OCI-LY7 (cell line): ENCODE measurements at regions not wholly inside any gene's neighbourhood (a gene's known extent, or its start where the extent isn't known, plus 50 kb on each side); places are given as distances from the start of the nearest gene placed in this dataset.

Source experiments
- BruUV-seq: library from RNA; stranded (reverse); fragments of 400-500 nt; replicated peaks from 2 replicates; lab custom pipeline; 2021; lab: Mats Ljungman, UMichigan
- CTCF ChIA-PET: fragments of 300-600 bp; sonication (Branson Sonifier 250); formaldehyde crosslinking; loops from one replicate; lab custom pipeline; 2022; ENCODE audit warnings: antibody characterized with exemption; ENCODE audit not compliant: unreplicated experiment; lab: Charles Lee
- POLR2A ChIA-PET: fragments of 300-600 bp; sonication (Branson Sonifier 250); formaldehyde crosslinking; loops from one replicate; lab custom pipeline; 2022; ENCODE audit warnings: antibody characterized with exemption; lab: Charles Lee
- DNase-seq: peaks from one replicate; pipeline ENCODE4 v3.0.0-alpha.2; 2015; ENCODE audit warnings: low spot score
- H2AFZ ChIP-seq: fragments of 200-600 bp; sonication (generic), shearing (Covaris generic); 2 replicates; pipeline ENCODE4 v1.6.1; 2014; ENCODE audit warnings: mild to moderate bottlenecking, antibody characterized with exemption, low read length, moderate library complexity
- H3K27ac ChIP-seq: fragments of 200-600 bp; sonication (generic); 2 replicates; pipeline ENCODE4 v1.5.1; 2014; ENCODE audit warnings: mixed run types, low read depth, mild to moderate bottlenecking, moderate library complexity, low read length, inconsistent platforms; ENCODE audit not compliant: poor library complexity, severe bottlenecking
- H3K36me3 ChIP-seq: fragments of 200-600 bp; sonication (generic); 2 replicates; pipeline ENCODE4 v1.6.1; 2014; ENCODE audit warnings: mild to moderate bottlenecking, antibody characterized with exemption, low read length, moderate library complexity, mixed read lengths; ENCODE audit not compliant: insufficient read depth
- H3K4me1 ChIP-seq: fragments of 200-600 bp; sonication (generic); 2 replicates; pipeline ENCODE4 v1.5.1; 2014; ENCODE audit warnings: mild to moderate bottlenecking, low read length; ENCODE audit not compliant: insufficient read depth, poor library complexity, severe bottlenecking
- H3K4me2 ChIP-seq: fragments of 200-600 bp; sonication (generic); 2 replicates; pipeline ENCODE4 v1.6.1; 2014; ENCODE audit warnings: mild to moderate bottlenecking, low read length
- H3K4me3 ChIP-seq: fragments of 200-600 bp; sonication (generic); 2 replicates; pipeline ENCODE4 v1.5.1; 2014; ENCODE audit warnings: mild to moderate bottlenecking, low read depth, low read length; ENCODE audit not compliant: poor library complexity, severe bottlenecking
- H3K79me2 ChIP-seq: fragments of 200-600 bp; sonication (generic); 2 replicates; pipeline ENCODE4 v1.6.1; 2016; ENCODE audit warnings: low read depth, mild to moderate bottlenecking, low read length, moderate library complexity, mixed read lengths; ENCODE audit not compliant: insufficient read depth
- H3K9me2 ChIP-seq: fragments of 200-600 bp; sonication (generic); 2 replicates; pipeline ENCODE4 v1.6.1; 2016; ENCODE audit warnings: mild to moderate bottlenecking, low read length, mixed read lengths; ENCODE audit not compliant: insufficient read depth
- H3K9me3 ChIP-seq: fragments of 200-600 bp; sonication (generic); 2 replicates; pipeline ENCODE4 v1.6.1; 2014; ENCODE audit warnings: mild to moderate bottlenecking, mixed run types, low read length, mixed read lengths
- H4K20me1 ChIP-seq: fragments of 200-600 bp; sonication (generic); 2 replicates; pipeline ENCODE4 v1.6.1; 2014; ENCODE audit warnings: mild to moderate bottlenecking, antibody characterized with exemption, low read length, moderate library complexity, mixed read lengths; ENCODE audit not compliant: insufficient read depth
- CTCF ChIP-seq: fragments of 200-600 bp; sonication (generic); conservative IDR thresholded peaks from 2 replicates; pipeline ENCODE4 v1.5.1; 2014; ENCODE audit warnings: mild to moderate bottlenecking, antibody characterized with exemption, low read length, moderate library complexity, mixed read lengths
- EZH2phosphoT487 ChIP-seq: fragments of 200-600 bp; sonication (generic); IDR thresholded peaks from 2 replicates; pipeline ENCODE4 v1.6.1; 2018; ENCODE audit warnings: low read depth, borderline replicate concordance, mild to moderate bottlenecking, mixed run types, antibody characterized with exemption, low read length, moderate library complexity, mixed read lengths
- intact Hi-C: fragments of 100-400 bp; cut with micrococcal nuclease; formaldehyde crosslinking; loops from one replicate; pipeline ENCODE4 v1.10.0; 2022; ENCODE audit not compliant: unreplicated experiment

DNA sequence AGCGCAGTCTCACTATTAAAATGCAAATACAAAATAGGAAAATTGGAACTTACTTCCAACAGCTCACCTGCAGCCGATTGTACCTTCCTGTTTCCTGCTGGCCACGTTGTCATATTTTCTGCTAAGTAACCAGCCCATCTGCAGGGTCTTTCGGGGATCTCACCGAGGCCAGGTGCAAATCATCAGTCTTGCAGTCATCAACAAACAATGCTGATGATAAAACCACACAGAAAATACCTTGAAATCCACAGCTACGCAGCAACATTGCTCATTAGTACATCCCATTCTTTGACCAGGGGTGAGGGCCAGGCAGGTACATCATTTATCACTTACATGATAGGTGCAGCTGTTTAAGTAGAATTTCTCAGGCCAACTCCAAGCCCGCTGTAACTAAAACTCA, 406.9 kb downstream of the TMEM121 start:
- DNase-seq = no peak
- H3K79me2 ChIP-seq = no peaks in the 10 kb centered on the region
- ChIA-PET CTCF (no interaction called here), POLR2A (no interaction called here)
- no peaks in the 10 kb centered on the region for H4K20me1 ChIP-seq
- H2AFZ ChIP-seq = no peak overlapping the region
- no peaks in the 10 kb centered on the region for H3K9me2 ChIP-seq
- H3K9me3 ChIP-seq = no peaks in the 10 kb centered on the region
- no TSS peak for BruUV-seq
- H3K4me1 ChIP-seq = no peaks in the 10 kb centered on the region
- no peak overlapping the region for H3K4me2 ChIP-seq
- no peak overlapping the region for H3K27ac ChIP-seq
- no peak for TF ChIP-seq CTCF
- TF ChIP-seq EZH2phosphoT487 = no peak
- no peak overlapping the region for H3K4me3 ChIP-seq
- intact Hi-C loops = no loop called here
- no peaks in the 10 kb centered on the region for H3K36me3 ChIP-seq

GRCh38 chr14:105935384-105935783, 409.0 kb downstream of the TMEM121 start:
- Histone ChIP-seq H3K9me2 (no peaks in the 10 kb centered on the region), H3K4me1 (no peaks in the 10 kb centered on the region), H2AFZ (no peak overlapping the region), H3K9me3 (no peaks in the 10 kb centered on the region), H4K20me1 (no peaks in the 10 kb centered on the region), H3K4me3 (no peak overlapping the region), H3K4me2 (no peak overlapping the region), H3K36me3 (no peaks in the 10 kb centered on the region), H3K79me2 (no peaks in the 10 kb centered on the region), H3K27ac (no peak overlapping the region)
- intact Hi-C loops = no loop called here
- no TSS peak for BruUV-seq
- ChIA-PET POLR2A (no interaction called here), CTCF (no interaction called here)
- no peak for DNase-seq
- TF ChIP-seq CTCF = no peak
- TF ChIP-seq EZH2phosphoT487 = no peak

DNA sequence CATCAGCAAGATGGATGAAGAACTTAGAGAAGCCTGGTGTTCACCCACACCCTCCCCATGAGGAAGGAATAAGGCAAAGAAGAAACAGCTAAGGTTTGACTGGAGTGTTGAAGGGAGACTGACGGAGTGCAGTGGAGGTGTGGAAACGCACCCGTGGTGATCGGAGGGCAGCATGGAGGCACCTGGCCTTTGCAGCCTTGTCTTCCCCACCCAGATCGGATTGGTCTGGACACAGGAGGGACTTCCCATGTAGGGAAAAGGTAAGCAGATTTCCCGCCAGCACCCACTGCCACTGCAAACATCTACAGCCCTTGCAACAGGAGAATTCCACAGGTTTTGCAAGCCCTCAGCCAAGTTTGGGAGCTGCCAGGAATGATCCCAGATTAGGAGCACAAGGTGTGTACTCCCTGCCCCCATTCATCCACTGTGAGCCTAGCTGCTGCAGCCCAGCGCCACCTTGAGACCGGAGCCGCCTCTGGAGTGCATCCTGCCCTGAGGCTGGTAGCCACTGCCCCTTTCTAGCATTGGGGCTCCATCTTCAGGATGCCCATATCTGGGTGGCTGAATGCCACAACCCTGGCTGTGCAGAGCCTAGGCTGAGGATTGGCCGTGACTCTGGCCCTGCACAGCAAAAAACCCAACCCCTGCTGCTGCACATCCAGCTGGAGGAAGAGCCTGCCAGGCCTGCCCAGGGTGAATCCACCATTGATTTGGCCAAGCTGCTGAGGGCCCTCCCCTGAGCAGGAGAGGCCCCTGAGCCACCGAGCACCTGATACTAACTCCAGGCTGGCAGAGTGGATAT, 411.1 kb downstream of the TMEM121 start:
- no TSS peak for BruUV-seq
- H3K4me3 ChIP-seq = no peak overlapping the region
- ChIA-PET CTCF (no interaction called here), POLR2A (no interaction called here)
- no peaks in the 10 kb centered on the region for H3K36me3 ChIP-seq
- H2AFZ ChIP-seq = no peak overlapping the region
- H3K4me2 ChIP-seq = no peak overlapping the region
- no peaks in the 10 kb centered on the region for H3K9me2 ChIP-seq
- intact Hi-C loops = no loop called here
- no peaks in the 10 kb centered on the region for H4K20me1 ChIP-seq
- no peak for DNase-seq
- no peak for TF ChIP-seq CTCF
- TF ChIP-seq EZH2phosphoT487 = no peak
- no peaks in the 10 kb centered on the region for H3K9me3 ChIP-seq
- H3K27ac ChIP-seq = no peak overlapping the region
- no peaks in the 10 kb centered on the region for H3K79me2 ChIP-seq
- H3K4me1 ChIP-seq = no peaks in the 10 kb centered on the region
